Fibroblast of lung (primary cell): ENCODE measurements at regions not wholly inside any gene's neighbourhood (a gene's known extent, or its start where the extent isn't known, plus 50 kb on each side); places are given as distances from the start of the nearest gene placed in this dataset.
A peak's percentile ranks its signal among the peaks of the same experiment; 100 is the strongest.
"Not testable (repeated sequence)": the region's sequence is repeated elsewhere in the genome, so short reads cannot be mapped to it uniquely, and the experiment has no call there.

Experiments used
- DNase-seq, 2 donors: peaks; one replicate each; pipeline versions ENCODE4 v3.0.0 to v3.0.0-alpha.2; 2010; ENCODE audit warnings: low read depth in 2 of 2
- H2AFZ ChIP-seq: 2 replicates; pipeline ENCODE4 v1.5.1; 2012; ENCODE audit warnings: low read length, control low read depth, inconsistent platforms
- H3K27ac ChIP-seq: 2 replicates; pipeline ENCODE4 v1.5.1; 2011; ENCODE audit warnings: low read length, control low read depth; ENCODE audit not compliant: insufficient read depth
- H3K27me3 ChIP-seq: 2 replicates; pipeline ENCODE4 v1.5.1; 2011; ENCODE audit warnings: mild to moderate bottlenecking, low read length; ENCODE audit not compliant: control insufficient read depth, insufficient read depth
- H3K36me3 ChIP-seq: 2 replicates; pipeline ENCODE4 v1.5.1; 2011; ENCODE audit warnings: low read length; ENCODE audit not compliant: control insufficient read depth, insufficient read depth
- H3K4me1 ChIP-seq: 2 replicates; pipeline ENCODE4 v1.5.1; 2011; ENCODE audit warnings: low read length; ENCODE audit not compliant: control insufficient read depth, insufficient read depth; ENCODE audit errors: extremely low read depth
- H3K4me2 ChIP-seq: 2 replicates; pipeline ENCODE4 v1.5.1; 2011; ENCODE audit warnings: low read length, control low read depth; ENCODE audit not compliant: insufficient read depth; ENCODE audit errors: extremely low read depth
- H3K4me3 ChIP-seq, 4 experiments: fragments of 200-600 bp in 1 of 4; sonication (generic) in 1 of 4; replicated peaks in 1 of 4; 2 replicates each; pipeline ENCODE4 v1.5.1; 2011 to 2016; ENCODE audit warnings: low read length in 4 of 4, low read depth in 3 of 4, mild to moderate bottlenecking in 3 of 4, control low read depth in 2 of 4, inconsistent platforms in 1 of 4, mixed read lengths in 1 of 4; ENCODE audit not compliant: insufficient read depth in 1 of 4; ENCODE audit errors: control extremely low read depth in 1 of 4
- H3K79me2 ChIP-seq: 2 replicates; pipeline ENCODE4 v1.5.1; 2012; ENCODE audit warnings: mild to moderate bottlenecking, low read length, inconsistent platforms; ENCODE audit not compliant: control insufficient read depth, insufficient read depth
- H3K9ac ChIP-seq: 2 replicates; pipeline ENCODE4 v1.5.1; 2011; ENCODE audit warnings: mild to moderate bottlenecking, low read length, control low read depth; ENCODE audit not compliant: insufficient read depth
- H3K9me3 ChIP-seq: 2 replicates; pipeline ENCODE4 v1.5.1; 2012; ENCODE audit warnings: low read depth, low read length; ENCODE audit not compliant: control insufficient read depth, insufficient read depth
- H4K20me1 ChIP-seq: 2 replicates; pipeline ENCODE4 v1.5.1; 2011; ENCODE audit warnings: low read length; ENCODE audit not compliant: control insufficient read depth, insufficient read depth; ENCODE audit errors: extremely low read depth
- EZH2 ChIP-seq: IDR thresholded peaks from 2 replicates; pipeline ENCODE4 v1.5.1; 2012; ENCODE audit warnings: low read length, control low read depth, mild to moderate bottlenecking; ENCODE audit errors: missing control alignments
- TF ChIP-seq, protein P1 (sequence below), 2 donors: IDR thresholded peaks in 1 of 2; conservative IDR thresholded peaks in 1 of 2; 1 replicate in 1 of 2; 2 replicates in 1 of 2; pipeline ENCODE4 v1.5.1; 2011 to 2012; ENCODE audit warnings: low read length in 2 of 2, control low read depth in 1 of 2, inconsistent platforms in 1 of 2, low read depth in 1 of 2, mild to moderate bottlenecking in 1 of 2

DNA sequence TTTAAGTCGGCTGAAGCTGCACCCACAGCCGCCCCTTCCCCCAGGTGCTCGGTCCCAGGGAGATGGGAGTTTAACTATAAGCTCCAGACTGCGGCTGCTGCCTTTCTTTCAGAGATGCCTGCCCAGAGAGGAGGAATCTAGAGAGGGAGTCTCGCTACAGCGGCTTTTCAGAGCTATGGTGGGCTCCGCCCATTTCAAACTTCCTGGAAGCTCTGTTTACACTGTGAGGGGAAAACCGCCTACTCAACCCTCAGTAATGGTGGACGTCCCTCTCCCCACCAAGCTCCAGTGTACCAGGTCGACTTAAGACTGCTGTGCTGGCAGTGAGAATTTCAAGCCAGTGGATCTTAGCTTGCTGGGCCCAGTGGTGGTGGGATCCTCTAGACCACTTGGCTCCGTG is 135.4 kb downstream of the CXCL12 start:
- no peak overlapping the region for H3K4me3 ChIP-seq
- H3K9ac ChIP-seq: no peak overlapping the region
- peaks cover 12% of the 10 kb centered on the region for H3K27me3 ChIP-seq
- TF ChIP-seq, protein P1, sequence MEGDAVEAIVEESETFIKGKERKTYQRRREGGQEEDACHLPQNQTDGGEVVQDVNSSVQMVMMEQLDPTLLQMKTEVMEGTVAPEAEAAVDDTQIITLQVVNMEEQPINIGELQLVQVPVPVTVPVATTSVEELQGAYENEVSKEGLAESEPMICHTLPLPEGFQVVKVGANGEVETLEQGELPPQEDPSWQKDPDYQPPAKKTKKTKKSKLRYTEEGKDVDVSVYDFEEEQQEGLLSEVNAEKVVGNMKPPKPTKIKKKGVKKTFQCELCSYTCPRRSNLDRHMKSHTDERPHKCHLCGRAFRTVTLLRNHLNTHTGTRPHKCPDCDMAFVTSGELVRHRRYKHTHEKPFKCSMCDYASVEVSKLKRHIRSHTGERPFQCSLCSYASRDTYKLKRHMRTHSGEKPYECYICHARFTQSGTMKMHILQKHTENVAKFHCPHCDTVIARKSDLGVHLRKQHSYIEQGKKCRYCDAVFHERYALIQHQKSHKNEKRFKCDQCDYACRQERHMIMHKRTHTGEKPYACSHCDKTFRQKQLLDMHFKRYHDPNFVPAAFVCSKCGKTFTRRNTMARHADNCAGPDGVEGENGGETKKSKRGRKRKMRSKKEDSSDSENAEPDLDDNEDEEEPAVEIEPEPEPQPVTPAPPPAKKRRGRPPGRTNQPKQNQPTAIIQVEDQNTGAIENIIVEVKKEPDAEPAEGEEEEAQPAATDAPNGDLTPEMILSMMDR (conservative IDR thresholded peaks at IDR 0.05 in 1 of 2, IDR thresholded peaks at IDR 0.05 in 1 of 2; ENCODE audit: low read depth in 1 of 2, low read length in 2 of 2): no peak
- no peak for TF ChIP-seq EZH2
- no peak overlapping the region for H3K27ac ChIP-seq
- DNase-seq: no peak
- no peaks in the 10 kb centered on the region for H4K20me1 ChIP-seq
- no peaks in the 10 kb centered on the region for H3K36me3 ChIP-seq
- no peaks in the 10 kb centered on the region for H3K9me3 ChIP-seq
- no peaks in the 10 kb centered on the region for H3K4me1 ChIP-seq
- H3K4me2 ChIP-seq: no peak overlapping the region
- no peak overlapping the region for H2AFZ ChIP-seq
- no peaks in the 10 kb centered on the region for H3K79me2 ChIP-seq

DNA sequence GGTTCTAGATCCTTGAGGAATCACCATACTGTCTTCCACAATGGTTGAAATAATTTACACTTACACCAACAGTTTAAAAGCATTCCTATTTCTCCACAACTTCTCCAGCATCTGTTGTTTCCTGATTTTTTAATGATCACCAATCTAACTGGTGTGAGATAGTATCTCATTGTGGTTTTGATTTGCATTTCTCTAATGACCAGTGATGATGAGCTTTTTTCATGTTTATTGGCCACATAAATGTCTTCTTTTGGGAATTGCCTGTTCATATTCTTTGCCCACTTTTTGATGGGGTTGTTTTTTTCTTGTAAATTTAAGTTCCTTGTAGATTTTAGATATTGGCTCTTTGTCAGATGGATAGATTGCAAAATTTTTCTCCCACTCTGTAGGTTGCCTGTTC is 138.2 kb downstream of the CXCL12 start:
- H3K9me3 ChIP-seq, H3K36me3 ChIP-seq, H3K27ac ChIP-seq, H3K4me1 ChIP-seq, H2AFZ ChIP-seq, DNase-seq, H3K9ac ChIP-seq, H4K20me1 ChIP-seq, H3K79me2 ChIP-seq, H3K4me2 ChIP-seq, H3K4me3 ChIP-seq: not testable (repeated sequence)
- peaks cover 16% of the 10 kb centered on the region for H3K27me3 ChIP-seq

DNA sequence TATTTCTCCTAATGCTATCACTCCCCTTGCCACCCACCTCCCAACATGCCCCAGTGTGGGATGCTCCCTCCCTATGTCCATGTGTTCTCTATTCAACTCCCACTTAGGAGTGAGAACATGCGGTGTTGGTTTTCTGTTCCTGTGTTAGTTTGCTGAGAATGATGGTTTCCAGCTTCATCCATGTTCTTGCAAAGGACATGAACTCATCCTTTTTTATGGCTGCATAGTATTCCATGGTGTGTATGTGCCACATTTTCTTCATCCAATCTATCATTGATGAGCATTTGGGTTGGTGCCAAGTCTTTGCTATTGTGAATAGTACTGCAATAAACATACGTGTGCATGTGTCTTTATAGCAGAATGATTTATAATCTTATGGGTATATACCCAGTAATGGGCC is 138.6 kb downstream of the CXCL12 start:
- not testable (repeated sequence) for H3K4me3 ChIP-seq, H3K36me3 ChIP-seq, H3K9me3 ChIP-seq, H3K4me1 ChIP-seq, H2AFZ ChIP-seq, H4K20me1 ChIP-seq, H3K79me2 ChIP-seq, DNase-seq, H3K9ac ChIP-seq, H3K4me2 ChIP-seq, H3K27ac ChIP-seq
- H3K27me3 ChIP-seq: peaks cover 16% of the 10 kb centered on the region

DNA sequence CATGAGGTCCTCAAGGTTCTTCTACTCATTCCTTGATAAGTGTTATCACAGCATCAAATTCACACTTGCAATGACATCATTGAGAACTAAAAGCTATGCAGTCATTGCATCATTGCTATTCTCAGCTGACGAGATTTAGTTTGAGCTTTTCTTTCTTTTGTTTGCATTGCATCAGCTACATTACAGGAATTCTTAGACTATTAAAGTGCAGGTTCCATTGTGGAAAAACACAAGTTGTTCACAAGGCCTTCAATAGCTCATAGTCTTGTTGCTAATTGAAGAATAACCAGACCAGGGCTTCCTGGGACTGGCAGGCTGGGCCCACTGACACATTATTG is 139.3 kb downstream of the CXCL12 start:
- H3K9ac ChIP-seq: no peak overlapping the region
- no peaks in the 10 kb centered on the region for H3K36me3 ChIP-seq
- no peak overlapping the region for H3K27ac ChIP-seq
- no peaks in the 10 kb centered on the region for H3K79me2 ChIP-seq
- no peaks in the 10 kb centered on the region for H4K20me1 ChIP-seq
- no peaks in the 10 kb centered on the region for H3K9me3 ChIP-seq
- DNase-seq: peak; percentile 51 to 61
- TF ChIP-seq EZH2: no peak
- H3K27me3 ChIP-seq: peaks cover 16% of the 10 kb centered on the region
- H2AFZ ChIP-seq: no peak overlapping the region
- no peak overlapping the region for H3K4me2 ChIP-seq
- no peak overlapping the region for H3K4me3 ChIP-seq
- no peaks in the 10 kb centered on the region for H3K4me1 ChIP-seq
